ENCODE measurements at regions not wholly inside any gene's neighbourhood (a gene's known extent, or its start where the extent isn't known, plus 50 kb on each side); places are given as distances from the start of the nearest gene placed in this dataset.

DNA sequence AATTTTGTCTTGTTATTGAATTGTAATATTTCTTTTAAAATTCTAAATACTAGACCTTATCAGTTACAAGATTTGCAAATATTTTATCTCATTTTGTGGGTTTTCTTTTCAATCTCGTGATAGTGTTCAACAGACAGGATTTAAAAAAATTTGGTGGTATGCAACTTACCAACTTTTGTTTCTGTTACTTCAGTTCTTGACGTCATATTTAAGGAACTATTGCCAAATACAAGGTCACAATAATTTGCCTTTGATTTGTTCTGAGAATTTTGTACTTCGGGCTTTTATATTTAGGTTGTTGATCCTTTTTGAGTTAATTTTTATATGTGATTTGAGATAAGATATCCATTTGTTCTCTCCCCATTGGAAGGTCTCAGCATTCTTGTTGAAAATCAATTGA is 876.6 kb downstream of the DCDC2C start:
- POLR2A ChIA-PET (ENCODE audit: partially characterized antibody) = no interaction called here

GRCh38 chr2:4585057-4585635 is 881.8 kb downstream of the DCDC2C start:
- H3K4me1 ChIP-seq (ENCODE audit: insufficient read depth, low read length) = no peaks in the 10 kb centered on the region
- Mint-ChIP-seq H3K36me3 (no peaks in the 10 kb centered on the region), H3K27me3 (no peaks in the 10 kb centered on the region), H3K4me3 (no peak overlapping the region), H3K27ac (no peak overlapping the region), H3K4me1 (no peaks in the 10 kb centered on the region), H3K9me3 (peaks cover 3 to 13% (median 8%) of the 10 kb centered on the region in 8 donors)
- no peaks in the 10 kb centered on the region for H3K27me3 ChIP-seq (ENCODE audit: insufficient read depth, low read length)
- no peak overlapping the region for H3K4me3 ChIP-seq (ENCODE audit: low read length in 2 of 2)
- H3K9me3 ChIP-seq (ENCODE audit: control insufficient read depth in 1 of 2, low read length in 2 of 2) = no peaks in the 10 kb centered on the region
- CTCF ChIA-PET (ENCODE audit: partially characterized antibody) = no interaction called here
- intact Hi-C loops (cut with micrococcal nuclease) = no loop called here
- DNase-seq = no peak
- no peak overlapping the region for H3K27ac ChIP-seq (ENCODE audit: low read depth, low read length)
- no peaks in the 10 kb centered on the region for H3K36me3 ChIP-seq (ENCODE audit: insufficient read depth, low read length)
- POLR2A ChIA-PET (ENCODE audit: partially characterized antibody) = no interaction called here

More for the DNA sequence above, 876.6 kb downstream of the DCDC2C start:
- CTCF ChIA-PET (ENCODE audit: partially characterized antibody) = no interaction called here
- Histone ChIP-seq H3K4me3 (ENCODE audit: low read length in 2 of 2) (no peak overlapping the region), H3K9me3 (ENCODE audit: control insufficient read depth in 1 of 2, low read length in 2 of 2) (no peaks in the 10 kb centered on the region), H3K27me3 (ENCODE audit: insufficient read depth, low read length) (no peaks in the 10 kb centered on the region), H3K4me1 (ENCODE audit: insufficient read depth, low read length) (no peaks in the 10 kb centered on the region), H3K36me3 (ENCODE audit: insufficient read depth, low read length) (no peaks in the 10 kb centered on the region), H3K27ac (ENCODE audit: low read depth, low read length) (no peak overlapping the region)
- intact Hi-C loops (cut with micrococcal nuclease) = no loop called here
- no peak for DNase-seq
- Mint-ChIP-seq H3K27me3 (no peaks in the 10 kb centered on the region), H3K27ac (no peak overlapping the region), H3K9me3 (peaks cover 3 to 16% (median 7%) of the 10 kb centered on the region in 8 donors), H3K36me3 (no peaks in the 10 kb centered on the region), H3K4me1 (no peaks in the 10 kb centered on the region), H3K4me3 (no peak overlapping the region)

DNA sequence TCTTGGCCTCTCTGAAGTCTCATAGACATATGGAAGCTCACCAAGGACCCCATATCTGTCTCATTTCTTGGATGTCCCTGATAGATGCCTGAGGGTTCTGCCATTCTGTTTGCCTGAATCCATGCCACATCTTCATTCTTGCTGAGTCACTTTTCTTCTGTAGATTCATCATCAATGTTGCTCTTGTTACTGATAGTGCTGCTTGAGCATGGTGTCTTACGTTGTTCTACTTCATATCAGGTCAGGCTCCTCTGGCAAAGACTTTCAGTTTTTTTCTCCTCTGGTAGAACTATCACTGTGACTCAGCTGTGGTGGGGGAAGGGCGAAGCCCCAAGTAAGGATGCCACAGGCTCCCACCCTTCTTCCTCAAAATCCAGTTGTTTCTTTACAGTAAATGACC is 885.2 kb downstream of the DCDC2C start:
- Histone ChIP-seq H3K27ac (ENCODE audit: low read depth, low read length) (no peak overlapping the region), H3K4me3 (ENCODE audit: low read length in 2 of 2) (no peak overlapping the region), H3K9me3 (ENCODE audit: control insufficient read depth in 1 of 2, low read length in 2 of 2) (no peaks in the 10 kb centered on the region), H3K4me1 (ENCODE audit: insufficient read depth, low read length) (no peaks in the 10 kb centered on the region), H3K27me3 (ENCODE audit: insufficient read depth, low read length) (no peaks in the 10 kb centered on the region), H3K36me3 (ENCODE audit: insufficient read depth, low read length) (no peaks in the 10 kb centered on the region)
- H3K27me3 Mint-ChIP-seq = no peaks in the 10 kb centered on the region
- intact Hi-C loops (cut with micrococcal nuclease) = no loop called here
- H3K4me3 Mint-ChIP-seq = no peak overlapping the region
- no peaks in the 10 kb centered on the region for H3K36me3 Mint-ChIP-seq
- no peak overlapping the region for H3K27ac Mint-ChIP-seq
- no peak for DNase-seq
- CTCF ChIA-PET (ENCODE audit: partially characterized antibody) = no interaction called here
- POLR2A ChIA-PET (ENCODE audit: partially characterized antibody) = no interaction called here
- peaks cover 3 to 17% (median 9%) of the 10 kb centered on the region in 8 donors for H3K9me3 Mint-ChIP-seq
- no peaks in the 10 kb centered on the region for H3K4me1 Mint-ChIP-seq

DNA sequence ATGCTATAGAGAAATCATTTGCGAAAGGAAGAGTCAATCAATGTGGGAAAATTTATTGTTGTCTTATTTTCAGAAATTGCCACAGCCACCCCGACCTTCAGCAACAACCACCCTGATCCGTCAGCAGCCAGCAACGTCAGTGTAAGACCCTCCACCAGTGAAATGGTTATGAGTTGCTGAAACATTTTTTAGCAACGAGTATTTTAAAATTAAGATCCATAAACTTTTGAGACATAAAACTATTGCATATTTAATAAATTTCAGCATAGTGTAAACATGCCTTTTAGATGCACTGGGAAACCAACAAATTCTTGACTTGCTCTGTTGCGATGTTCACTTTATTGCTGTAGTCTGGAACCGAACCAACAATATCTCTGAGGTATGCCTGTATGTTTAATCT is 887.9 kb downstream of the DCDC2C start:
- DNase-seq = no peak
- peaks cover 0 to 20% (median 9%) of the 10 kb centered on the region in 8 donors for H3K9me3 Mint-ChIP-seq
- H3K27me3 Mint-ChIP-seq = no peaks in the 10 kb centered on the region
- Histone ChIP-seq H3K27ac (ENCODE audit: low read depth, low read length) (no peak overlapping the region), H3K36me3 (ENCODE audit: insufficient read depth, low read length) (no peaks in the 10 kb centered on the region), H3K4me1 (ENCODE audit: insufficient read depth, low read length) (no peaks in the 10 kb centered on the region), H3K27me3 (ENCODE audit: insufficient read depth, low read length) (no peaks in the 10 kb centered on the region), H3K4me3 (ENCODE audit: low read length in 2 of 2) (no peak overlapping the region), H3K9me3 (ENCODE audit: control insufficient read depth in 1 of 2, low read length in 2 of 2) (no peaks in the 10 kb centered on the region)
- no peaks in the 10 kb centered on the region for H3K36me3 Mint-ChIP-seq
- POLR2A ChIA-PET (ENCODE audit: partially characterized antibody) = no interaction called here
- H3K4me3 Mint-ChIP-seq = no peak overlapping the region
- no peak overlapping the region for H3K27ac Mint-ChIP-seq
- no peaks in the 10 kb centered on the region for H3K4me1 Mint-ChIP-seq
- CTCF ChIA-PET (ENCODE audit: partially characterized antibody) = no interaction called here
- intact Hi-C loops (cut with micrococcal nuclease) = no loop called here

DNA sequence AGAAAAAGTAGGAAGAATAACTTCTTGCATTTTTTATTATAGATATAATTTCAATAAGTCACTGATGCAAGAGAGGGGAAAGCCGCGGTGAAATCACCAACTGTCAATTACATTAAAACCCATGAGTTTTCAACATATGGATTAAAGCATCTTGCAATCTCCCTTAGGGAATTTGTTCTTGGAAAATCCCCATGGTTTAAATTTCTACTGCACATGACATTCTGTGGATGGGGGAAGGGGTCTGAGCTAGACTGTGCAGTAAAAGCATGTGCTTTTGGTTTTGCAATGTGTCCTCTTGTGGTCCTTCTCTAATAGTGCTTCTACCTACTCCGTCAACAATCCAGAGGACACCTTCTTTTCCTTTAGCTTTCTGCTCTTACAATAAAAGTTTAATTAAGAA is 894.0 kb downstream of the DCDC2C start:
- CTCF ChIA-PET (ENCODE audit: partially characterized antibody) = no interaction called here
- H3K4me3 Mint-ChIP-seq = no peak overlapping the region
- Histone ChIP-seq H3K9me3 (ENCODE audit: control insufficient read depth in 1 of 2, low read length in 2 of 2) (no peaks in the 10 kb centered on the region), H3K36me3 (ENCODE audit: insufficient read depth, low read length) (no peaks in the 10 kb centered on the region), H3K27ac (ENCODE audit: low read depth, low read length) (no peak overlapping the region), H3K4me1 (ENCODE audit: insufficient read depth, low read length) (no peaks in the 10 kb centered on the region), H3K4me3 (ENCODE audit: low read length in 2 of 2) (no peak overlapping the region), H3K27me3 (ENCODE audit: insufficient read depth, low read length) (no peaks in the 10 kb centered on the region)
- H3K36me3 Mint-ChIP-seq = no peaks in the 10 kb centered on the region
- H3K27ac Mint-ChIP-seq = no peak overlapping the region
- DNase-seq = no peak
- no peaks in the 10 kb centered on the region for H3K4me1 Mint-ChIP-seq
- no peaks in the 10 kb centered on the region for H3K27me3 Mint-ChIP-seq
- H3K9me3 Mint-ChIP-seq = peaks cover 0 to 26% (median 8%) of the 10 kb centered on the region in 8 donors
- POLR2A ChIA-PET (ENCODE audit: partially characterized antibody) = no interaction called here
- intact Hi-C loops (cut with micrococcal nuclease) = no loop called here

DNA sequence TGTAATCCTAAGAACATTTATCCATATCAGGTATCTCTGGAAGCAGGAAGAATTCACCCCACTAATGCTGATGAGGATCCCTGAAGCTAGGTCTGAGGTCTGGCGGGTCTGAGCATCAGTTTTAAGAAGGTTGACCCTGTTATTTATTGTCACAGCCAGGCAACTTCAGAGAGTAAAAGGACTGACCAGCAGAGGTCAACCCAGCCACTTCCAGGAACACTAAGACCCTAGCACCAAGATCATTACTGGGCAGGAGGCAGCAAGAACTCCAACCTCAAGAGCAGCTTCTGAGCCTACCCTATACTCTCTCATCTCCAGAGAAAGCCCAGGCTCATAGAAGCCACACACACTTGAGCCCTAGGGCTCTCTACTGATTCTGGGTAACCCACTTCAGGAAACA is 901.4 kb downstream of the DCDC2C start:
- Mint-ChIP-seq H3K9me3 (peaks cover 0 to 6% (median 3%) of the 10 kb centered on the region in 8 donors), H3K27ac (no peak overlapping the region), H3K27me3 (no peaks in the 10 kb centered on the region), H3K4me3 (no peak overlapping the region), H3K4me1 (no peaks in the 10 kb centered on the region), H3K36me3 (no peaks in the 10 kb centered on the region)
- ChIA-PET POLR2A (ENCODE audit: partially characterized antibody) (no interaction called here), CTCF (ENCODE audit: partially characterized antibody) (no interaction called here)
- intact Hi-C loops (cut with micrococcal nuclease) = no loop called here
- Histone ChIP-seq H3K27me3 (ENCODE audit: insufficient read depth, low read length) (no peaks in the 10 kb centered on the region), H3K9me3 (ENCODE audit: control insufficient read depth in 1 of 2, low read length in 2 of 2) (no peaks in the 10 kb centered on the region), H3K4me1 (ENCODE audit: insufficient read depth, low read length) (no peaks in the 10 kb centered on the region), H3K27ac (ENCODE audit: low read depth, low read length) (no peak overlapping the region), H3K4me3 (ENCODE audit: low read length in 2 of 2) (no peak overlapping the region), H3K36me3 (ENCODE audit: insufficient read depth, low read length) (no peaks in the 10 kb centered on the region)
- no peak for DNase-seq

DNA sequence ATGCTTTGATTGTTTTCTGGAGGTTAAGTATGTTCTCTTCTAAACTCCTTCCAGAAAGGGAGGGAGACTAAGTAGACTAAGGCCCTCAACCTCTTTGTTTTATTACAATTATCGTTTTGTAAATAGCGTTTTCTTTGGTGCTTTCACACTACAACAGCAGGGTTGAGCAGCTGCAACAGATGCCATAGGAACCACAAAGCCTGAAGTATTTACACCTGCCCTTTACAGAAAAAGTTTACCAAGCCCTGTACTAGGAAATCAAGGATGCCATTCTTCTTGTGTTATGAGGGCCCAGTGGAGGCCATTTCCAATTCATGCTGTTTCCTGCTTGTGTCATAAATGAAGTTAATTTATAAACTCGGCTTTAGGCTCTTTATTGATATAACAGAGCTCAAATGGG is 914.8 kb downstream of the DCDC2C start:
- Mint-ChIP-seq H3K9me3 (peaks cover 0 to 27% (median 9%) of the 10 kb centered on the region in 8 donors), H3K36me3 (no peaks in the 10 kb centered on the region), H3K27me3 (no peaks in the 10 kb centered on the region), H3K27ac (no peak overlapping the region), H3K4me3 (no peak overlapping the region), H3K4me1 (no peaks in the 10 kb centered on the region)
- intact Hi-C loops (cut with micrococcal nuclease) = no loop called here
- no peaks in the 10 kb centered on the region for H3K4me1 ChIP-seq (ENCODE audit: insufficient read depth, low read length)
- H3K36me3 ChIP-seq (ENCODE audit: insufficient read depth, low read length) = no peaks in the 10 kb centered on the region
- CTCF ChIA-PET (ENCODE audit: partially characterized antibody) = no interaction called here
- POLR2A ChIA-PET (ENCODE audit: partially characterized antibody) = no interaction called here
- no peak for DNase-seq
- H3K27me3 ChIP-seq (ENCODE audit: insufficient read depth, low read length) = no peaks in the 10 kb centered on the region
- no peaks in the 10 kb centered on the region for H3K9me3 ChIP-seq (ENCODE audit: control insufficient read depth in 1 of 2, low read length in 2 of 2)
- H3K27ac ChIP-seq (ENCODE audit: low read depth, low read length) = no peak overlapping the region
- no peak overlapping the region for H3K4me3 ChIP-seq (ENCODE audit: low read length in 2 of 2)

DNA sequence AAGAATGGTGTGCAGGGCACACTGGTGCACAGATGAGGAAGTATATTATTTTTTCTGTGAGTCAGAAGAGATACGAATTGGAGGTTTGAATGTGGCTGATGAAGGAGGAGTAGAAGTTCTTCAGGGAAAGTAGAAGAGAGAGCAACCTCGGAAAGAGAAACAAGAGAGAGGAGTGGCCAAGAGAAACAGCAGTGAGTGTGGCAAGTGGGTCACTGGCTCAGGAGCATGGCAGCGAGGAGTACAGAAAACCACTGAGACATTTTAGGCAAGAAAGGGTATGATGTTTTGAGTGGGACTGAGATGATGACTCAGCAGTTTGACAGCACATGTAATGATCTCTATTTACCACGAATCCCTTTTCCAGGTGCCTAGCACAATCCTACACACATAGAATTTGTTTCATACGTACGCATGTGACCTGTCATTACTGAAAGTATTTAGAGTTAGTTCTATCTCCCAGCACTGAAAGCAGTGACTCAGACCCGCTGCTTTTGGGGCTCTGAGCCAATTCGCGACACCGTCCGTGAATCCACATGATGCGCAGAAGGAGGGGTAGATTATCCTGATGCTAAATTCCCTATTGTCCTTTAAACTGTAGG is 915.4 kb downstream of the DCDC2C start:
- no peak overlapping the region for H3K4me3 Mint-ChIP-seq
- intact Hi-C loops (cut with micrococcal nuclease) = no loop called here
- H3K27ac Mint-ChIP-seq = no peak overlapping the region
- ChIA-PET POLR2A (ENCODE audit: partially characterized antibody) (no interaction called here), CTCF (ENCODE audit: partially characterized antibody) (no interaction called here)
- H3K36me3 Mint-ChIP-seq = no peaks in the 10 kb centered on the region
- H3K9me3 Mint-ChIP-seq = peaks cover 0 to 32% (median 8%) of the 10 kb centered on the region in 8 donors
- Histone ChIP-seq H3K4me3 (ENCODE audit: low read length in 2 of 2) (no peak overlapping the region), H3K27me3 (ENCODE audit: insufficient read depth, low read length) (no peaks in the 10 kb centered on the region), H3K36me3 (ENCODE audit: insufficient read depth, low read length) (no peaks in the 10 kb centered on the region), H3K4me1 (ENCODE audit: insufficient read depth, low read length) (no peaks in the 10 kb centered on the region), H3K9me3 (ENCODE audit: control insufficient read depth in 1 of 2, low read length in 2 of 2) (no peaks in the 10 kb centered on the region), H3K27ac (ENCODE audit: low read depth, low read length) (no peak overlapping the region)
- no peaks in the 10 kb centered on the region for H3K4me1 Mint-ChIP-seq
- no peak for DNase-seq
- no peaks in the 10 kb centered on the region for H3K27me3 Mint-ChIP-seq

Measured in CD4-positive, alpha-beta memory T cell (primary cell).